Activated T-cell treated with anti-CD3 and anti-CD28 coated beads, Interleukin-2, amount 50 U/mL, for 24 hours (primary cell): ENCODE measurements at regions not wholly inside any gene's neighbourhood (a gene's known extent, or its start where the extent isn't known, plus 50 kb on each side); places are given as distances from the start of the nearest gene placed in this dataset.

ENCODE experiments used
- DNase-seq: peaks from one replicate; pipeline ENCODE4 v3.0.0-alpha.2; 2020
- H3K27ac Mint-ChIP-seq: 2 replicates; pipeline ENCODE4 v1.8.0; 2020; ENCODE audit warnings: mild to moderate bottlenecking, mixed read lengths
- H3K27me3 Mint-ChIP-seq: 2 replicates; pipeline ENCODE4 v1.8.0; 2020; ENCODE audit warnings: mixed read lengths
- H3K36me3 Mint-ChIP-seq: 2 replicates; pipeline ENCODE4 v1.8.0; 2020; ENCODE audit warnings: low read depth, mixed read lengths
- H3K4me1 Mint-ChIP-seq: 2 replicates; pipeline ENCODE4 v1.8.0; 2020; ENCODE audit warnings: low read depth, mixed read lengths
- H3K4me3 Mint-ChIP-seq: 2 replicates; pipeline ENCODE4 v1.8.0; 2020; ENCODE audit warnings: mild to moderate bottlenecking, moderate library complexity, mixed read lengths
- H3K9me3 Mint-ChIP-seq: 2 replicates; pipeline ENCODE4 v1.8.0; 2020; ENCODE audit warnings: mixed read lengths

- Mint-ChIP-seq H3K9me3 (no peaks in the 10 kb centered on the region), H3K27me3 (peaks cover 39% of the 10 kb centered on the region), H3K4me3 (no peak overlapping the region), H3K27ac (no peak overlapping the region), H3K36me3 (no peaks in the 10 kb centered on the region), H3K4me1 (no peaks in the 10 kb centered on the region)
- DNase-seq, result no peak
Measured at GRCh38 chr1:34353409-34353808, 176.7 kb downstream of the C1orf94 start.

- H3K27ac Mint-ChIP-seq, result no peak overlapping the region
- peaks cover 42% of the 10 kb centered on the region for H3K27me3 Mint-ChIP-seq
- H3K36me3 Mint-ChIP-seq, result no peaks in the 10 kb centered on the region
- no peaks in the 10 kb centered on the region for H3K4me1 Mint-ChIP-seq
- no peaks in the 10 kb centered on the region for H3K9me3 Mint-ChIP-seq
- no peak overlapping the region for H3K4me3 Mint-ChIP-seq
- no peak for DNase-seq
Measured at GRCh38 chr1:34354367-34354766, 177.7 kb downstream of the C1orf94 start.

- no peaks in the 10 kb centered on the region for H3K9me3 Mint-ChIP-seq
- H3K4me3 Mint-ChIP-seq, result no peak overlapping the region
- no peaks in the 10 kb centered on the region for H3K36me3 Mint-ChIP-seq
- no peak for DNase-seq
- peaks cover 64% of the 10 kb centered on the region for H3K27me3 Mint-ChIP-seq
- H3K4me1 Mint-ChIP-seq, result no peaks in the 10 kb centered on the region
- no peak overlapping the region for H3K27ac Mint-ChIP-seq
Measured at GRCh38 chr1:34356853-34357252, 180.1 kb downstream of the C1orf94 start.

- Mint-ChIP-seq H3K27me3 (peaks cover 66% of the 10 kb centered on the region), H3K9me3 (no peaks in the 10 kb centered on the region), H3K4me1 (no peaks in the 10 kb centered on the region), H3K36me3 (no peaks in the 10 kb centered on the region), H3K4me3 (no peak overlapping the region), H3K27ac (no peak overlapping the region)
- no peak for DNase-seq
Measured at GRCh38 chr1:34358636-34359035, 181.9 kb downstream of the C1orf94 start.

GRCh38 chr1:34359411-34359810, 182.7 kb downstream of the C1orf94 start:
- no peak overlapping the region for H3K27ac Mint-ChIP-seq
- no peak overlapping the region for H3K4me3 Mint-ChIP-seq

GRCh38 chr1:34360574-34360973, 183.9 kb downstream of the C1orf94 start:
- no peak for DNase-seq
- H3K9me3 Mint-ChIP-seq, result peaks cover 3% of the 10 kb centered on the region
- H3K36me3 Mint-ChIP-seq, result no peaks in the 10 kb centered on the region
- no peak overlapping the region for H3K4me3 Mint-ChIP-seq
- H3K4me1 Mint-ChIP-seq, result no peaks in the 10 kb centered on the region
- H3K27me3 Mint-ChIP-seq, result peaks cover 70% of the 10 kb centered on the region
- no peak overlapping the region for H3K27ac Mint-ChIP-seq

More at GRCh38 chr1:34359411-34359810, 182.7 kb downstream of the C1orf94 start:
- Mint-ChIP-seq H3K4me1 (no peaks in the 10 kb centered on the region), H3K27me3 (peaks cover 69% of the 10 kb centered on the region), H3K9me3 (no peaks in the 10 kb centered on the region), H3K36me3 (no peaks in the 10 kb centered on the region)
- DNase-seq, result no peak

- no peak for DNase-seq
- Mint-ChIP-seq H3K4me1 (no peaks in the 10 kb centered on the region), H3K36me3 (no peaks in the 10 kb centered on the region), H3K9me3 (peaks cover 3% of the 10 kb centered on the region), H3K27ac (no peak overlapping the region), H3K4me3 (no peak overlapping the region), H3K27me3 (peaks cover 72% of the 10 kb centered on the region)
Measured at GRCh38 chr1:34361121-34361520, 184.4 kb downstream of the C1orf94 start.

- peaks cover 3% of the 10 kb centered on the region for H3K9me3 Mint-ChIP-seq
- H3K27ac Mint-ChIP-seq, result no peak overlapping the region
- no peaks in the 10 kb centered on the region for H3K36me3 Mint-ChIP-seq
- DNase-seq, result no peak
- no peaks in the 10 kb centered on the region for H3K4me1 Mint-ChIP-seq
- H3K27me3 Mint-ChIP-seq, result peaks cover 73% of the 10 kb centered on the region
- no peak overlapping the region for H3K4me3 Mint-ChIP-seq
Measured at GRCh38 chr1:34361781-34362357, 185.2 kb downstream of the C1orf94 start.

GRCh38 chr1:34362949-34363348, 186.2 kb downstream of the C1orf94 start:
- H3K4me1 Mint-ChIP-seq, result no peaks in the 10 kb centered on the region

GRCh38 chr1:34363447-34363846, 186.7 kb downstream of the C1orf94 start:
- Mint-ChIP-seq H3K27me3 (peaks cover 67% of the 10 kb centered on the region), H3K27ac (no peak overlapping the region), H3K9me3 (peaks cover 3% of the 10 kb centered on the region)

More at GRCh38 chr1:34362949-34363348, 186.2 kb downstream of the C1orf94 start:
- peaks cover 3% of the 10 kb centered on the region for H3K9me3 Mint-ChIP-seq
- H3K36me3 Mint-ChIP-seq, result no peaks in the 10 kb centered on the region
- H3K4me3 Mint-ChIP-seq, result no peak overlapping the region
- DNase-seq, result no peak
- H3K27me3 Mint-ChIP-seq, result peaks cover 67% of the 10 kb centered on the region
- no peak overlapping the region for H3K27ac Mint-ChIP-seq

GRCh38 chr1:34363915-34364314, 187.2 kb downstream of the C1orf94 start:
- H3K36me3 Mint-ChIP-seq, result no peaks in the 10 kb centered on the region
- H3K4me3 Mint-ChIP-seq, result no peak overlapping the region
- no peak for DNase-seq
- peaks cover 3% of the 10 kb centered on the region for H3K9me3 Mint-ChIP-seq
- no peaks in the 10 kb centered on the region for H3K4me1 Mint-ChIP-seq
- H3K27me3 Mint-ChIP-seq, result peaks cover 71% of the 10 kb centered on the region
- no peak overlapping the region for H3K27ac Mint-ChIP-seq

More at GRCh38 chr1:34363447-34363846, 186.7 kb downstream of the C1orf94 start:
- H3K36me3 Mint-ChIP-seq, result no peaks in the 10 kb centered on the region
- H3K4me1 Mint-ChIP-seq, result no peaks in the 10 kb centered on the region
- no peak overlapping the region for H3K4me3 Mint-ChIP-seq
- DNase-seq, result no peak

- Mint-ChIP-seq H3K27ac (no peak overlapping the region), H3K36me3 (no peaks in the 10 kb centered on the region), H3K27me3 (peaks cover 72% of the 10 kb centered on the region), H3K9me3 (peaks cover 3% of the 10 kb centered on the region), H3K4me3 (no peak overlapping the region), H3K4me1 (no peaks in the 10 kb centered on the region)
- DNase-seq, result no peak
Measured at GRCh38 chr1:34364376-34364775, 187.7 kb downstream of the C1orf94 start.

GRCh38 chr1:34365295-34365694, 188.6 kb downstream of the C1orf94 start:
- no peak for DNase-seq
- Mint-ChIP-seq H3K27me3 (peaks cover 66% of the 10 kb centered on the region), H3K4me1 (no peaks in the 10 kb centered on the region), H3K27ac (no peak overlapping the region), H3K9me3 (peaks cover 3% of the 10 kb centered on the region), H3K36me3 (no peaks in the 10 kb centered on the region), H3K4me3 (no peak overlapping the region)

GRCh38 chr1:34366875-34367624, 190.3 kb downstream of the C1orf94 start:
- Mint-ChIP-seq H3K27me3 (peaks cover 62% of the 10 kb centered on the region), H3K36me3 (no peaks in the 10 kb centered on the region), H3K9me3 (peaks cover 3% of the 10 kb centered on the region), H3K4me1 (no peaks in the 10 kb centered on the region), H3K27ac (no peak overlapping the region), H3K4me3 (no peak overlapping the region)
- DNase-seq, result no peak

GRCh38 chr1:34367954-34368353, 191.2 kb downstream of the C1orf94 start:
- H3K9me3 Mint-ChIP-seq, result peaks cover 3% of the 10 kb centered on the region
- peaks cover 69% of the 10 kb centered on the region for H3K27me3 Mint-ChIP-seq
- H3K36me3 Mint-ChIP-seq, result no peaks in the 10 kb centered on the region
- no peaks in the 10 kb centered on the region for H3K4me1 Mint-ChIP-seq
- H3K4me3 Mint-ChIP-seq, result no peak overlapping the region
- DNase-seq, result no peak
- no peak overlapping the region for H3K27ac Mint-ChIP-seq
